ENCODE measurements at regions not wholly inside any gene's neighbourhood (a gene's known extent, or its start where the extent isn't known, plus 50 kb on each side); places are given as distances from the start of the nearest gene placed in this dataset.
"Not testable (repeated sequence)": the region's sequence is repeated elsewhere in the genome, so short reads cannot be mapped to it uniquely, and the experiment has no call there.

GRCh38 chr15:87642997-87643396 lies 613.5 kb downstream of the NTRK3 start:
- not testable (repeated sequence) for TF ChIP-seq CTCF (conservative IDR thresholded peaks at IDR 0.05 in 1 of 2, IDR thresholded peaks at IDR 0.05 in 1 of 2; ENCODE audit: low read depth in 1 of 2, low read length in 2 of 2); EZH2 (IDR thresholded peaks at IDR 0.05; ENCODE audit: low read length, missing control alignments)
